SU-DHL-6 (cell line): ENCODE measurements at regions not wholly inside any gene's neighbourhood (a gene's known extent, or its start where the extent isn't known, plus 50 kb on each side); places are given as distances from the start of the nearest gene placed in this dataset.

ENCODE experiments used
- H2AFZ ChIP-seq: fragments of 200-600 bp; sonication (generic); 2 replicates; pipeline ENCODE4 v1.6.1; 2014; ENCODE audit warnings: low read depth, mild to moderate bottlenecking, moderate library complexity, mixed read lengths, antibody characterized with exemption, low read length; ENCODE audit not compliant: severe bottlenecking
- H3F3A ChIP-seq: fragments of 200-600 bp; shearing (Covaris generic); 2 replicates; pipeline ENCODE4 v1.6.0; 2016; ENCODE audit warnings: antibody characterized with exemption, mild to moderate bottlenecking; ENCODE audit not compliant: insufficient read depth
- H3K27ac ChIP-seq: fragments of 200-600 bp; sonication (generic); 2 replicates; pipeline ENCODE4 v1.5.1; 2016; ENCODE audit warnings: low read depth, mild to moderate bottlenecking, low read length, moderate library complexity, mixed read lengths
- H3K27me3 ChIP-seq: fragments of 200-600 bp; sonication (generic), shearing (Covaris generic); 2 replicates; pipeline ENCODE4 v1.6.0; 2014; ENCODE audit warnings: mild to moderate bottlenecking, low read length
- H3K36me3 ChIP-seq: fragments of 200-600 bp; sonication (generic); 2 replicates; pipeline ENCODE4 v1.6.1; 2014; ENCODE audit warnings: mild to moderate bottlenecking, low read length, mixed read lengths
- H3K4me2 ChIP-seq: fragments of 300-600, 200-600 bp; shearing (Covaris generic), sonication (generic); 2 replicates; pipeline ENCODE4 v1.6.0; 2014; ENCODE audit warnings: low read length, low read depth, mild to moderate bottlenecking; ENCODE audit not compliant: poor library complexity, severe bottlenecking
- H3K4me3 ChIP-seq: fragments of 200-600 bp; sonication (generic); 2 replicates; pipeline ENCODE4 v1.5.1; 2014; ENCODE audit warnings: antibody characterized with exemption, low read length, mild to moderate bottlenecking, mixed read lengths; ENCODE audit not compliant: insufficient read depth, poor library complexity, severe bottlenecking
- H3K79me2 ChIP-seq: fragments of 200-600 bp; sonication (generic); 2 replicates; pipeline ENCODE4 v1.6.1; 2014; ENCODE audit warnings: mild to moderate bottlenecking, low read length, moderate library complexity; ENCODE audit not compliant: insufficient read depth
- H3K9ac ChIP-seq: fragments of 200-600 bp; sonication (generic); 2 replicates; pipeline ENCODE4 v1.7.0; 2014; ENCODE audit warnings: mild to moderate bottlenecking, low read length
- H3K9me2 ChIP-seq: fragments of 200-600 bp; sonication (generic); replicated peaks from 2 replicates; pipeline ENCODE4 v1.6.1; 2014; ENCODE audit warnings: low read length; ENCODE audit not compliant: insufficient read depth
- H3K9me3 ChIP-seq: fragments of 200-600 bp; sonication (generic); 2 replicates; pipeline ENCODE4 v1.6.1; 2014; ENCODE audit warnings: low read length, mixed read lengths; ENCODE audit not compliant: insufficient read depth
- H4K20me1 ChIP-seq: fragments of 200-600 bp; sonication (generic); 2 replicates; pipeline ENCODE4 v1.6.1; 2014; ENCODE audit warnings: low read depth, mild to moderate bottlenecking, antibody characterized with exemption, low read length, moderate library complexity, mixed read lengths
- EZH2phosphoT487 ChIP-seq: fragments of 200-600 bp; sonication (generic), shearing (Covaris generic); conservative IDR thresholded peaks from 2 replicates; pipeline ENCODE4 v1.6.1; 2018; ENCODE audit warnings: mild to moderate bottlenecking, antibody characterized with exemption, low read length, moderate library complexity, mixed read lengths
- TF ChIP-seq, protein P1 (sequence below): fragments of 200-600 bp; sonication (generic); IDR thresholded peaks from one replicate; pipeline ENCODE4 v1.5.1; 2017; ENCODE audit warnings: antibody characterized with exemption, mild to moderate bottlenecking, low read length, moderate library complexity; ENCODE audit not compliant: insufficient read depth, poor library complexity, severe bottlenecking

GRCh38 chr18:71807586-71807985 lies 736.6 kb downstream of the CBLN2 start:
- TF ChIP-seq EZH2phosphoT487: no peak
- TF ChIP-seq, protein P1, sequence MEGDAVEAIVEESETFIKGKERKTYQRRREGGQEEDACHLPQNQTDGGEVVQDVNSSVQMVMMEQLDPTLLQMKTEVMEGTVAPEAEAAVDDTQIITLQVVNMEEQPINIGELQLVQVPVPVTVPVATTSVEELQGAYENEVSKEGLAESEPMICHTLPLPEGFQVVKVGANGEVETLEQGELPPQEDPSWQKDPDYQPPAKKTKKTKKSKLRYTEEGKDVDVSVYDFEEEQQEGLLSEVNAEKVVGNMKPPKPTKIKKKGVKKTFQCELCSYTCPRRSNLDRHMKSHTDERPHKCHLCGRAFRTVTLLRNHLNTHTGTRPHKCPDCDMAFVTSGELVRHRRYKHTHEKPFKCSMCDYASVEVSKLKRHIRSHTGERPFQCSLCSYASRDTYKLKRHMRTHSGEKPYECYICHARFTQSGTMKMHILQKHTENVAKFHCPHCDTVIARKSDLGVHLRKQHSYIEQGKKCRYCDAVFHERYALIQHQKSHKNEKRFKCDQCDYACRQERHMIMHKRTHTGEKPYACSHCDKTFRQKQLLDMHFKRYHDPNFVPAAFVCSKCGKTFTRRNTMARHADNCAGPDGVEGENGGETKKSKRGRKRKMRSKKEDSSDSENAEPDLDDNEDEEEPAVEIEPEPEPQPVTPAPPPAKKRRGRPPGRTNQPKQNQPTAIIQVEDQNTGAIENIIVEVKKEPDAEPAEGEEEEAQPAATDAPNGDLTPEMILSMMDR: no peak
- Histone ChIP-seq H2AFZ (no peak overlapping the region), H3K4me2 (no peak overlapping the region), H4K20me1 (no peaks in the 10 kb centered on the region), H3K27me3 (no peaks in the 10 kb centered on the region), H3K36me3 (no peaks in the 10 kb centered on the region), H3K79me2 (no peaks in the 10 kb centered on the region), H3K9ac (no peak overlapping the region), H3K27ac (no peak overlapping the region), H3K4me3 (no peak overlapping the region), H3K9me2 (no peaks in the 10 kb centered on the region), H3K9me3 (no peaks in the 10 kb centered on the region), H3F3A (no peaks in the 10 kb centered on the region)

- no peak for TF ChIP-seq EZH2phosphoT487
- TF ChIP-seq, protein P1: no peak
- Histone ChIP-seq H3K9me3 (no peaks in the 10 kb centered on the region), H3K4me2 (no peak overlapping the region), H3K79me2 (no peaks in the 10 kb centered on the region), H4K20me1 (no peaks in the 10 kb centered on the region), H3F3A (no peaks in the 10 kb centered on the region), H3K36me3 (peaks cover 4% of the 10 kb centered on the region; the same call in 1 of the 2 replicates), H3K9me2 (no peaks in the 10 kb centered on the region), H3K4me3 (no peak overlapping the region), H3K27ac (no peak overlapping the region), H2AFZ (peak overlapping the region; percentile 63), H3K9ac (no peak overlapping the region), H3K27me3 (no peaks in the 10 kb centered on the region)
Observed at GRCh38 chr18:71798986-71799673, 745.0 kb downstream of the CBLN2 start.

DNA sequence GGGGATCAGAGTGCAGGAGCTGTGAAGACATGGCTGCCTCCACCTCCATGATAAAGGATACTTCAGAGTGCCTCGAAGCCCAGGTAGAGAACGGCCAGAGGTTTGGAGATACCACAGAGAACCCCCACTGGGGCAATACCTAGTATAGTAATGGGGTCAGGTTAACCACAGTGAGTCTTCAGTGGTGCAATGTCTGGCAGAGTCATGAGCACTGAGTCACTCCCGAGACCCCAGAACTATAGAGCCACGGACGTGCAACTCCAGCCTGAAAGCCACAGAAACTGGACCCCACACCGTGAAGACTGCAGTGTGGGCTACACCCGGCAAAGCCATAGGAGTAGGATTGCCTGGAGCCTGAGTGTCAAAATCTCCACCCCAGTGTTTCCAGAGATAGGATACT lies 746.6 kb downstream of the CBLN2 start:
- H3K27me3 ChIP-seq: no peaks in the 10 kb centered on the region
- H3K4me3 ChIP-seq: no peak overlapping the region
- H3K9me2 ChIP-seq: no peaks in the 10 kb centered on the region
- no peaks in the 10 kb centered on the region for H4K20me1 ChIP-seq
- H3K27ac ChIP-seq: no peak overlapping the region
- H3K9me3 ChIP-seq: no peaks in the 10 kb centered on the region
- no peak overlapping the region for H3K9ac ChIP-seq
- H3F3A ChIP-seq: no peaks in the 10 kb centered on the region
- no peak overlapping the region for H3K4me2 ChIP-seq
- no peak for TF ChIP-seq EZH2phosphoT487
- H2AFZ ChIP-seq: no peak overlapping the region
- H3K36me3 ChIP-seq: peaks cover 4% of the 10 kb centered on the region; the same call in 1 of the 2 replicates
- H3K79me2 ChIP-seq: no peaks in the 10 kb centered on the region

- Histone ChIP-seq H3K27ac (no peak overlapping the region), H3K9me2 (no peaks in the 10 kb centered on the region), H3K4me2 (no peak overlapping the region), H3F3A (no peaks in the 10 kb centered on the region), H3K4me3 (no peak overlapping the region), H3K27me3 (no peaks in the 10 kb centered on the region), H3K9me3 (no peaks in the 10 kb centered on the region), H3K36me3 (no peaks in the 10 kb centered on the region), H4K20me1 (no peaks in the 10 kb centered on the region), H2AFZ (peak overlapping the region; percentile 69), H3K9ac (no peak overlapping the region), H3K79me2 (no peaks in the 10 kb centered on the region)
- TF ChIP-seq EZH2phosphoT487: no peak
- TF ChIP-seq, protein P1: peak; percentile 23
Observed at GRCh38 chr18:71784777-71785176, 759.4 kb downstream of the CBLN2 start.
